Astrocyte of the cerebellum (primary cell): ENCODE measurements at regions not wholly inside any gene's neighbourhood (a gene's known extent, or its start where the extent isn't known, plus 50 kb on each side); places are given as distances from the start of the nearest gene placed in this dataset.

Experiments used
- DNase-seq: peaks from one replicate; pipeline ENCODE4 v3.0.0-alpha.2; 2011; ENCODE audit warnings: low read depth
- H3K4me3 ChIP-seq: 2 replicates; pipeline ENCODE4 v1.5.1; 2011; ENCODE audit warnings: mild to moderate bottlenecking, low read depth, low read length, moderate library complexity
- CTCF ChIP-seq: IDR thresholded peaks from 2 replicates; pipeline ENCODE4 v1.5.1; 2012; ENCODE audit warnings: low read length, low read depth, moderate library complexity, mild to moderate bottlenecking; ENCODE audit errors: missing control alignments
- in situ Hi-C: cut with HindIII; loops from 2 replicates; pipeline ENCODE4 v1.10.0; 2017; ENCODE audit warnings: low sequenced_read_pairs

GRCh38 chr6:23055523-23055922, 486.2 kb downstream of the HDGFL1 start:
- no peak for DNase-seq
- in situ Hi-C loops: no loop called here
- no peak overlapping the region for H3K4me3 ChIP-seq
- TF ChIP-seq CTCF: no peak

GRCh38 chr6:23073821-23074220, 504.5 kb downstream of the HDGFL1 start:
- no peak for TF ChIP-seq CTCF
- no peak overlapping the region for H3K4me3 ChIP-seq
- no peak for DNase-seq
- in situ Hi-C loops: no loop called here

GRCh38 chr6:23077772-23078171, 508.4 kb downstream of the HDGFL1 start:
- no peak for TF ChIP-seq CTCF
- in situ Hi-C loops: no loop called here
- no peak overlapping the region for H3K4me3 ChIP-seq
- DNase-seq: no peak

GRCh38 chr6:23081701-23082100, 512.3 kb downstream of the HDGFL1 start:
- DNase-seq: no peak
- no peak overlapping the region for H3K4me3 ChIP-seq
- in situ Hi-C loops: no loop called here
- TF ChIP-seq CTCF: peak; percentile 20

- in situ Hi-C loops: no loop called here
- H3K4me3 ChIP-seq: no peak overlapping the region
- no peak for DNase-seq
- TF ChIP-seq CTCF: no peak
Observed at GRCh38 chr6:23086100-23086499, 516.7 kb downstream of the HDGFL1 start.

- TF ChIP-seq CTCF: no peak
- DNase-seq: no peak
- H3K4me3 ChIP-seq: no peak overlapping the region
- in situ Hi-C loops: no loop called here
Observed at GRCh38 chr6:23087471-23087870, 518.1 kb downstream of the HDGFL1 start.

GRCh38 chr6:23088761-23089160, 519.4 kb downstream of the HDGFL1 start:
- no peak for TF ChIP-seq CTCF
- in situ Hi-C loops: no loop called here
- no peak for DNase-seq
- no peak overlapping the region for H3K4me3 ChIP-seq
